Liver (tissue), 3 donors: ENCODE measurements at regions not wholly inside any gene's neighbourhood (a gene's known extent, or its start where the extent isn't known, plus 50 kb on each side); places are given as distances from the start of the nearest gene placed in this dataset.

Experiments
- EGR1 ChIP-seq, 2 donors: IDR thresholded peaks; 2 replicates each; pipeline ENCODE4 v1.6.1; 2016 to 2018; ENCODE audit warnings: antibody characterized with exemption in 2 of 2, low read depth in 2 of 2
- FOXA1 ChIP-seq: IDR thresholded peaks from 2 replicates; pipeline ENCODE4 v1.6.1; 2016; ENCODE audit warnings: antibody characterized with exemption
- GABPA ChIP-seq, 2 donors: IDR thresholded peaks in 1 of 2; conservative IDR thresholded peaks in 1 of 2; 2 replicates each; pipeline ENCODE4 v1.6.1; 2016; ENCODE audit warnings: antibody characterized with exemption in 2 of 2, mild to moderate bottlenecking in 1 of 2, moderate library complexity in 1 of 2
- HNF4A ChIP-seq, 2 donors: conservative IDR thresholded peaks; 2 replicates each; pipeline ENCODE4 v1.6.1; 2016; ENCODE audit warnings: antibody characterized with exemption in 2 of 2, mild to moderate bottlenecking in 2 of 2
- JUND ChIP-seq, 2 donors: IDR thresholded peaks; 2 replicates each; pipeline ENCODE4 v1.6.1; 2016; ENCODE audit warnings: antibody characterized with exemption in 2 of 2
- MAX ChIP-seq: IDR thresholded peaks from 2 replicates; pipeline ENCODE4 v1.6.1; 2016; ENCODE audit warnings: antibody characterized with exemption
- RAD21 ChIP-seq, 2 donors: IDR thresholded peaks; 2 replicates each; pipeline ENCODE4 v1.6.1; 2016; ENCODE audit warnings: antibody characterized with exemption in 2 of 2, mild to moderate bottlenecking in 2 of 2
- REST ChIP-seq: IDR thresholded peaks from 2 replicates; pipeline ENCODE4 v1.6.1; 2016; ENCODE audit warnings: antibody characterized with exemption, mild to moderate bottlenecking
- RXRA ChIP-seq, 2 donors: IDR thresholded peaks; 2 replicates each; pipeline ENCODE4 v1.6.1; 2017 to 2018; ENCODE audit warnings: antibody characterized with exemption in 2 of 2, mild to moderate bottlenecking in 1 of 2
- TAF1 ChIP-seq: conservative IDR thresholded peaks from 2 replicates; pipeline ENCODE4 v1.6.1; 2016; ENCODE audit warnings: antibody characterized with exemption, mild to moderate bottlenecking
- TF ChIP-seq, protein P1 (sequence below): fragments of 150-350 bp; IDR thresholded peaks from 2 replicates; pipeline ENCODE4 v1.5.1; 2017; ENCODE audit warnings: improper control_type of control experiment, low read depth, low read length; ENCODE audit not compliant: missing input control
- TF ChIP-seq, protein P2 (sequence below): IDR thresholded peaks from 2 replicates; pipeline ENCODE4 v1.6.1; 2016; ENCODE audit warnings: antibody characterized with exemption
- TF ChIP-seq, protein P3 (sequence below): IDR thresholded peaks from 2 replicates; pipeline ENCODE4 v1.6.1; 2016; ENCODE audit warnings: antibody characterized with exemption
- donor health status: healthy.
- donor health status: healthy.

- TF ChIP-seq, protein P1, sequence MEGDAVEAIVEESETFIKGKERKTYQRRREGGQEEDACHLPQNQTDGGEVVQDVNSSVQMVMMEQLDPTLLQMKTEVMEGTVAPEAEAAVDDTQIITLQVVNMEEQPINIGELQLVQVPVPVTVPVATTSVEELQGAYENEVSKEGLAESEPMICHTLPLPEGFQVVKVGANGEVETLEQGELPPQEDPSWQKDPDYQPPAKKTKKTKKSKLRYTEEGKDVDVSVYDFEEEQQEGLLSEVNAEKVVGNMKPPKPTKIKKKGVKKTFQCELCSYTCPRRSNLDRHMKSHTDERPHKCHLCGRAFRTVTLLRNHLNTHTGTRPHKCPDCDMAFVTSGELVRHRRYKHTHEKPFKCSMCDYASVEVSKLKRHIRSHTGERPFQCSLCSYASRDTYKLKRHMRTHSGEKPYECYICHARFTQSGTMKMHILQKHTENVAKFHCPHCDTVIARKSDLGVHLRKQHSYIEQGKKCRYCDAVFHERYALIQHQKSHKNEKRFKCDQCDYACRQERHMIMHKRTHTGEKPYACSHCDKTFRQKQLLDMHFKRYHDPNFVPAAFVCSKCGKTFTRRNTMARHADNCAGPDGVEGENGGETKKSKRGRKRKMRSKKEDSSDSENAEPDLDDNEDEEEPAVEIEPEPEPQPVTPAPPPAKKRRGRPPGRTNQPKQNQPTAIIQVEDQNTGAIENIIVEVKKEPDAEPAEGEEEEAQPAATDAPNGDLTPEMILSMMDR, result no peak
- TF ChIP-seq RAD21 (IDR thresholded peaks at IDR 0.05) (no peak), MAX (no peak), TAF1 (no peak), FOXA1 (no peak), RXRA (IDR thresholded peaks at IDR 0.05) (no peak), EGR1 (IDR thresholded peaks at IDR 0.05; ENCODE audit: low read depth in 2 of 2) (no peak), GABPA (IDR thresholded peaks at IDR 0.05 in 1 of 2, conservative IDR thresholded peaks at IDR 0.05 in 1 of 2) (no peak), JUND (IDR thresholded peaks at IDR 0.05) (no peak), REST (no peak), HNF4A (conservative IDR thresholded peaks at IDR 0.05) (no peak)
- TF ChIP-seq, protein P2, sequence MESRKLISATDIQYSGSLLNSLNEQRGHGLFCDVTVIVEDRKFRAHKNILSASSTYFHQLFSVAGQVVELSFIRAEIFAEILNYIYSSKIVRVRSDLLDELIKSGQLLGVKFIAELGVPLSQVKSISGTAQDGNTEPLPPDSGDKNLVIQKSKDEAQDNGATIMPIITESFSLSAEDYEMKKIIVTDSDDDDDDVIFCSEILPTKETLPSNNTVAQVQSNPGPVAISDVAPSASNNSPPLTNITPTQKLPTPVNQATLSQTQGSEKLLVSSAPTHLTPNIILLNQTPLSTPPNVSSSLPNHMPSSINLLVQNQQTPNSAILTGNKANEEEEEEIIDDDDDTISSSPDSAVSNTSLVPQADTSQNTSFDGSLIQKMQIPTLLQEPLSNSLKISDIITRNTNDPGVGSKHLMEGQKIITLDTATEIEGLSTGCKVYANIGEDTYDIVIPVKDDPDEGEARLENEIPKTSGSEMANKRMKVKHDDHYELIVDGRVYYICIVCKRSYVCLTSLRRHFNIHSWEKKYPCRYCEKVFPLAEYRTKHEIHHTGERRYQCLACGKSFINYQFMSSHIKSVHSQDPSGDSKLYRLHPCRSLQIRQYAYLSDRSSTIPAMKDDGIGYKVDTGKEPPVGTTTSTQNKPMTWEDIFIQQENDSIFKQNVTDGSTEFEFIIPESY, result no peak
- TF ChIP-seq, protein P3, sequence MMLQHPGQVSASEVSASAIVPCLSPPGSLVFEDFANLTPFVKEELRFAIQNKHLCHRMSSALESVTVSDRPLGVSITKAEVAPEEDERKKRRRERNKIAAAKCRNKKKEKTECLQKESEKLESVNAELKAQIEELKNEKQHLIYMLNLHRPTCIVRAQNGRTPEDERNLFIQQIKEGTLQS, result no peak
These were observed 105.0 kb upstream of the SLC38A2 start for GRCh38 chr12:46477541-46477940.
